WTC11 (cell line): ENCODE measurements at regions not wholly inside any gene's neighbourhood (a gene's known extent, or its start where the extent isn't known, plus 50 kb on each side); places are given as distances from the start of the nearest gene placed in this dataset.

ENCODE experiments used
- ATAC-seq: fragments of 200-7000 bp; cut with Tn5 transposase; 2 replicates; pipeline ENCODE4 v1.10.0; 2021; ENCODE audit warnings: mild to moderate bottlenecking, moderate library complexity
- CTCF ChIA-PET: fragments of 300-600 bp; sonication (Branson Sonifier 250); formaldehyde crosslinking; loops from one replicate; lab custom pipeline; 2021; ENCODE audit warnings: antibody characterized with exemption; lab: Charles Lee
- POLR2A ChIA-PET: fragments of 350-600 bp; sonication (Branson Sonifier 250); formaldehyde crosslinking; loops from one replicate; lab custom pipeline; 2021; ENCODE audit warnings: antibody characterized with exemption; lab: Charles Lee
- DNase-seq: peaks from one replicate; pipeline ENCODE4 v3.0.0; 2021; ENCODE audit warnings: low spot score
- H3K27ac Mint-ChIP-seq: 2 replicates; pipeline ENCODE4 v1.8.0; 2021; ENCODE audit warnings: mixed read lengths
- H3K27me3 Mint-ChIP-seq: 2 replicates; pipeline ENCODE4 v1.8.0; 2021; ENCODE audit warnings: low read depth, mild to moderate bottlenecking, moderate library complexity, mixed read lengths
- H3K36me3 Mint-ChIP-seq: 2 replicates; pipeline ENCODE4 v1.8.0; 2021; ENCODE audit warnings: mixed read lengths
- H3K4me1 Mint-ChIP-seq: 2 replicates; pipeline ENCODE4 v1.8.0; 2022; ENCODE audit warnings: mixed read lengths
- H3K4me3 Mint-ChIP-seq: 2 replicates; pipeline ENCODE4 v1.8.0; 2021; ENCODE audit warnings: mild to moderate bottlenecking, moderate library complexity, mixed read lengths
- H3K9me3 Mint-ChIP-seq: 2 replicates; pipeline ENCODE4 v1.8.0; 2021; ENCODE audit warnings: mixed read lengths
- CREM ChIP-seq: sonication (generic); formaldehyde crosslinking; IDR thresholded peaks from 2 replicates; pipeline ENCODE4 v1.8.1; 2022; ENCODE audit warnings: mild to moderate bottlenecking, missing genetic modification reagents, moderate library complexity
- ESRRA ChIP-seq: sonication (generic); formaldehyde crosslinking; IDR thresholded peaks from 2 replicates; pipeline ENCODE4 v1.8.1; 2022; ENCODE audit warnings: mild to moderate bottlenecking, missing genetic modification reagents, borderline replicate concordance
- ETV6 ChIP-seq: sonication (generic); formaldehyde crosslinking; IDR thresholded peaks from 2 replicates; pipeline ENCODE4 v1.8.1; 2022; ENCODE audit warnings: mild to moderate bottlenecking, missing genetic modification reagents
- GRHL2 ChIP-seq: fragments of 250-450 bp; sonication (Bioruptor Pico); IDR thresholded peaks from 2 replicates; pipeline ENCODE4 v1.8.0; 2022; ENCODE audit warnings: mild to moderate bottlenecking, moderate library complexity; ENCODE audit not compliant: insufficient replicate concordance, severe bottlenecking
- JUN ChIP-seq: sonication (generic); formaldehyde crosslinking; IDR thresholded peaks from 2 replicates; pipeline ENCODE4 v1.8.0; 2023; ENCODE audit warnings: mild to moderate bottlenecking, missing genetic modification reagents
- NR2C2 ChIP-seq: sonication (generic); formaldehyde crosslinking; IDR thresholded peaks from 2 replicates; pipeline ENCODE4 v1.8.0; 2022; ENCODE audit warnings: mild to moderate bottlenecking, missing genetic modification reagents
- RELA ChIP-seq: sonication (generic); formaldehyde crosslinking; IDR thresholded peaks from 2 replicates; pipeline ENCODE4 v1.8.1; 2022; ENCODE audit warnings: missing genetic modification reagents, mild to moderate bottlenecking, borderline replicate concordance
- TCF7 ChIP-seq: sonication (generic); formaldehyde crosslinking; IDR thresholded peaks from 2 replicates; pipeline ENCODE4 v1.8.0; 2022; ENCODE audit warnings: mild to moderate bottlenecking, low read depth, missing genetic modification reagents, moderate library complexity
- ZBTB21 ChIP-seq: sonication (generic); formaldehyde crosslinking; IDR thresholded peaks from 2 replicates; pipeline ENCODE4 v1.8.1; 2023; ENCODE audit warnings: mild to moderate bottlenecking, missing genetic modification reagents, borderline replicate concordance
- ZNF317 ChIP-seq: sonication (generic); formaldehyde crosslinking; IDR thresholded peaks from 2 replicates; pipeline ENCODE4 v1.8.1; 2023; ENCODE audit warnings: low read depth, mild to moderate bottlenecking, moderate library complexity, missing genetic modification reagents, borderline replicate concordance
- ZNF671 ChIP-seq: fragments of 250-450 bp; sonication (Bioruptor Pico); IDR thresholded peaks from 2 replicates; pipeline ENCODE4 v1.8.0; 2021; ENCODE audit warnings: mild to moderate bottlenecking
- TF ChIP-seq, protein P1 (sequence below): fragments of 250-450 bp; sonication (Bioruptor Pico); IDR thresholded peaks from 2 replicates; pipeline ENCODE4 v1.9.0; 2021; ENCODE audit warnings: mild to moderate bottlenecking, borderline replicate concordance
- TF ChIP-seq, protein P2 (sequence below): fragments of 250-450 bp; sonication (Bioruptor Pico); IDR thresholded peaks from 2 replicates; pipeline ENCODE4 v1.9.0; 2021; ENCODE audit warnings: mild to moderate bottlenecking
- TF ChIP-seq, protein P3 (sequence below): sonication (generic); formaldehyde crosslinking; IDR thresholded peaks from 2 replicates; pipeline ENCODE4 v1.8.0; 2022; ENCODE audit warnings: missing genetic modification reagents
- TF ChIP-seq, protein P4 (sequence below): sonication (generic); formaldehyde crosslinking; IDR thresholded peaks from 2 replicates; pipeline ENCODE4 v1.8.1; 2022; ENCODE audit warnings: mild to moderate bottlenecking, missing genetic modification reagents, moderate library complexity, borderline replicate concordance
- TF ChIP-seq, protein P5 (sequence below): fragments of 250-450 bp; sonication (Bioruptor Pico); IDR thresholded peaks from 2 replicates; pipeline ENCODE4 v1.9.0; 2021; ENCODE audit warnings: mild to moderate bottlenecking
- TF ChIP-seq, protein P6 (sequence below): sonication (generic); formaldehyde crosslinking; IDR thresholded peaks from 2 replicates; pipeline ENCODE4 v1.8.0; 2022; ENCODE audit warnings: mild to moderate bottlenecking, missing genetic modification reagents

DNA sequence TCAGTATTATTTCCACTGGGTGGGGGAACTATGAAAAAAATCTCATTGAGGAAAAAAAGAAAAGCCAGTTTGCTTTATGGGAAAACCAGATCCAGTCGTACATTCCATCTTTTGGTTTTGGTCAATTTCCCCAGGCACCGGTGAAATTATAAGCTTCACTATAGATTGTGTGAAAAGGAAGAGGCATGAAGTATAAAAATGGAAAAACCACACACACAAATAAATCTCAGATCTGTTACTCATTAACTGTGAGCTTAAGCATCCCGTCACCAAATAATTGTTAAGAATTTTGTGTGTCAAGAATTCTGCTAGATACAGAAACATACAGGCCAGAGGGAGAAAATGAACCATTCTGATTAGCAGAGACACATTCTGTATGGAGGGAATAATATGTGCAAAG is 405.5 kb upstream of the CELF2 start:
- ChIA-PET POLR2A (no interaction called here), CTCF (no interaction called here)
- Mint-ChIP-seq H3K36me3 (no peaks in the 10 kb centered on the region), H3K4me3 (no peak overlapping the region), H3K9me3 (no peaks in the 10 kb centered on the region), H3K27me3 (no peaks in the 10 kb centered on the region), H3K4me1 (peaks cover 8% of the 10 kb centered on the region), H3K27ac (no peak overlapping the region)
- TF ChIP-seq, protein P1, sequence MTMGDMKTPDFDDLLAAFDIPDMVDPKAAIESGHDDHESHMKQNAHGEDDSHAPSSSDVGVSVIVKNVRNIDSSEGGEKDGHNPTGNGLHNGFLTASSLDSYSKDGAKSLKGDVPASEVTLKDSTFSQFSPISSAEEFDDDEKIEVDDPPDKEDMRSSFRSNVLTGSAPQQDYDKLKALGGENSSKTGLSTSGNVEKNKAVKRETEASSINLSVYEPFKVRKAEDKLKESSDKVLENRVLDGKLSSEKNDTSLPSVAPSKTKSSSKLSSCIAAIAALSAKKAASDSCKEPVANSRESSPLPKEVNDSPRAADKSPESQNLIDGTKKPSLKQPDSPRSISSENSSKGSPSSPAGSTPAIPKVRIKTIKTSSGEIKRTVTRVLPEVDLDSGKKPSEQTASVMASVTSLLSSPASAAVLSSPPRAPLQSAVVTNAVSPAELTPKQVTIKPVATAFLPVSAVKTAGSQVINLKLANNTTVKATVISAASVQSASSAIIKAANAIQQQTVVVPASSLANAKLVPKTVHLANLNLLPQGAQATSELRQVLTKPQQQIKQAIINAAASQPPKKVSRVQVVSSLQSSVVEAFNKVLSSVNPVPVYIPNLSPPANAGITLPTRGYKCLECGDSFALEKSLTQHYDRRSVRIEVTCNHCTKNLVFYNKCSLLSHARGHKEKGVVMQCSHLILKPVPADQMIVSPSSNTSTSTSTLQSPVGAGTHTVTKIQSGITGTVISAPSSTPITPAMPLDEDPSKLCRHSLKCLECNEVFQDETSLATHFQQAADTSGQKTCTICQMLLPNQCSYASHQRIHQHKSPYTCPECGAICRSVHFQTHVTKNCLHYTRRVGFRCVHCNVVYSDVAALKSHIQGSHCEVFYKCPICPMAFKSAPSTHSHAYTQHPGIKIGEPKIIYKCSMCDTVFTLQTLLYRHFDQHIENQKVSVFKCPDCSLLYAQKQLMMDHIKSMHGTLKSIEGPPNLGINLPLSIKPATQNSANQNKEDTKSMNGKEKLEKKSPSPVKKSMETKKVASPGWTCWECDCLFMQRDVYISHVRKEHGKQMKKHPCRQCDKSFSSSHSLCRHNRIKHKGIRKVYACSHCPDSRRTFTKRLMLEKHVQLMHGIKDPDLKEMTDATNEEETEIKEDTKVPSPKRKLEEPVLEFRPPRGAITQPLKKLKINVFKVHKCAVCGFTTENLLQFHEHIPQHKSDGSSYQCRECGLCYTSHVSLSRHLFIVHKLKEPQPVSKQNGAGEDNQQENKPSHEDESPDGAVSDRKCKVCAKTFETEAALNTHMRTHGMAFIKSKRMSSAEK (CRISPR knock-in tag), result no peak
- TF ChIP-seq, protein P2, sequence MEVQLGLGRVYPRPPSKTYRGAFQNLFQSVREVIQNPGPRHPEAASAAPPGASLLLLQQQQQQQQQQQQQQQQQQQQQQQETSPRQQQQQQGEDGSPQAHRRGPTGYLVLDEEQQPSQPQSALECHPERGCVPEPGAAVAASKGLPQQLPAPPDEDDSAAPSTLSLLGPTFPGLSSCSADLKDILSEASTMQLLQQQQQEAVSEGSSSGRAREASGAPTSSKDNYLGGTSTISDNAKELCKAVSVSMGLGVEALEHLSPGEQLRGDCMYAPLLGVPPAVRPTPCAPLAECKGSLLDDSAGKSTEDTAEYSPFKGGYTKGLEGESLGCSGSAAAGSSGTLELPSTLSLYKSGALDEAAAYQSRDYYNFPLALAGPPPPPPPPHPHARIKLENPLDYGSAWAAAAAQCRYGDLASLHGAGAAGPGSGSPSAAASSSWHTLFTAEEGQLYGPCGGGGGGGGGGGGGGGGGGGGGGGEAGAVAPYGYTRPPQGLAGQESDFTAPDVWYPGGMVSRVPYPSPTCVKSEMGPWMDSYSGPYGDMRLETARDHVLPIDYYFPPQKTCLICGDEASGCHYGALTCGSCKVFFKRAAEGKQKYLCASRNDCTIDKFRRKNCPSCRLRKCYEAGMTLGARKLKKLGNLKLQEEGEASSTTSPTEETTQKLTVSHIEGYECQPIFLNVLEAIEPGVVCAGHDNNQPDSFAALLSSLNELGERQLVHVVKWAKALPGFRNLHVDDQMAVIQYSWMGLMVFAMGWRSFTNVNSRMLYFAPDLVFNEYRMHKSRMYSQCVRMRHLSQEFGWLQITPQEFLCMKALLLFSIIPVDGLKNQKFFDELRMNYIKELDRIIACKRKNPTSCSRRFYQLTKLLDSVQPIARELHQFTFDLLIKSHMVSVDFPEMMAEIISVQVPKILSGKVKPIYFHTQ (CRISPR knock-in tag), result no peak
- TF ChIP-seq, protein P3, sequence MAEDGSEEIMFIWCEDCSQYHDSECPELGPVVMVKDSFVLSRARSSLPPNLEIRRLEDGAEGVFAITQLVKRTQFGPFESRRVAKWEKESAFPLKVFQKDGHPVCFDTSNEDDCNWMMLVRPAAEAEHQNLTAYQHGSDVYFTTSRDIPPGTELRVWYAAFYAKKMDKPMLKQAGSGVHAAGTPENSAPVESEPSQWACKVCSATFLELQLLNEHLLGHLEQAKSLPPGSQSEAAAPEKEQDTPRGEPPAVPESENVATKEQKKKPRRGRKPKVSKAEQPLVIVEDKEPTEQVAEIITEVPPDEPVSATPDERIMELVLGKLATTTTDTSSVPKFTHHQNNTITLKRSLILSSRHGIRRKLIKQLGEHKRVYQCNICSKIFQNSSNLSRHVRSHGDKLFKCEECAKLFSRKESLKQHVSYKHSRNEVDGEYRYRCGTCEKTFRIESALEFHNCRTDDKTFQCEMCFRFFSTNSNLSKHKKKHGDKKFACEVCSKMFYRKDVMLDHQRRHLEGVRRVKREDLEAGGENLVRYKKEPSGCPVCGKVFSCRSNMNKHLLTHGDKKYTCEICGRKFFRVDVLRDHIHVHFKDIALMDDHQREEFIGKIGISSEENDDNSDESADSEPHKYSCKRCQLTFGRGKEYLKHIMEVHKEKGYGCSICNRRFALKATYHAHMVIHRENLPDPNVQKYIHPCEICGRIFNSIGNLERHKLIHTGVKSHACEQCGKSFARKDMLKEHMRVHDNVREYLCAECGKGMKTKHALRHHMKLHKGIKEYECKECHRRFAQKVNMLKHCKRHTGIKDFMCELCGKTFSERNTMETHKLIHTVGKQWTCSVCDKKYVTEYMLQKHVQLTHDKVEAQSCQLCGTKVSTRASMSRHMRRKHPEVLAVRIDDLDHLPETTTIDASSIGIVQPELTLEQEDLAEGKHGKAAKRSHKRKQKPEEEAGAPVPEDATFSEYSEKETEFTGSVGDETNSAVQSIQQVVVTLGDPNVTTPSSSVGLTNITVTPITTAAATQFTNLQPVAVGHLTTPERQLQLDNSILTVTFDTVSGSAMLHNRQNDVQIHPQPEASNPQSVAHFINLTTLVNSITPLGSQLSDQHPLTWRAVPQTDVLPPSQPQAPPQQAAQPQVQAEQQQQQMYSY (CRISPR knock-in tag), result no peak
- TF ChIP-seq RELA (CRISPR knock-in tag) (no peak), ETV6 (CRISPR knock-in tag) (no peak), GRHL2 (CRISPR knock-in tag) (no peak), ESRRA (CRISPR knock-in tag) (no peak), JUN (CRISPR knock-in tag) (no peak), ZBTB21 (CRISPR knock-in tag) (no peak), TCF7 (CRISPR knock-in tag) (no peak), CREM (CRISPR knock-in tag) (no peak), ZNF317 (CRISPR knock-in tag) (no peak), ZNF671 (no peak), NR2C2 (no peak)
- TF ChIP-seq, protein P4, sequence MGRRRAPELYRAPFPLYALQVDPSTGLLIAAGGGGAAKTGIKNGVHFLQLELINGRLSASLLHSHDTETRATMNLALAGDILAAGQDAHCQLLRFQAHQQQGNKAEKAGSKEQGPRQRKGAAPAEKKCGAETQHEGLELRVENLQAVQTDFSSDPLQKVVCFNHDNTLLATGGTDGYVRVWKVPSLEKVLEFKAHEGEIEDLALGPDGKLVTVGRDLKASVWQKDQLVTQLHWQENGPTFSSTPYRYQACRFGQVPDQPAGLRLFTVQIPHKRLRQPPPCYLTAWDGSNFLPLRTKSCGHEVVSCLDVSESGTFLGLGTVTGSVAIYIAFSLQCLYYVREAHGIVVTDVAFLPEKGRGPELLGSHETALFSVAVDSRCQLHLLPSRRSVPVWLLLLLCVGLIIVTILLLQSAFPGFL (CRISPR knock-in tag), result no peak
- TF ChIP-seq, protein P5, sequence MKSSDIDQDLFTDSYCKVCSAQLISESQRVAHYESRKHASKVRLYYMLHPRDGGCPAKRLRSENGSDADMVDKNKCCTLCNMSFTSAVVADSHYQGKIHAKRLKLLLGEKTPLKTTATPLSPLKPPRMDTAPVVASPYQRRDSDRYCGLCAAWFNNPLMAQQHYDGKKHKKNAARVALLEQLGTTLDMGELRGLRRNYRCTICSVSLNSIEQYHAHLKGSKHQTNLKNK, result no peak
- TF ChIP-seq, protein P6, sequence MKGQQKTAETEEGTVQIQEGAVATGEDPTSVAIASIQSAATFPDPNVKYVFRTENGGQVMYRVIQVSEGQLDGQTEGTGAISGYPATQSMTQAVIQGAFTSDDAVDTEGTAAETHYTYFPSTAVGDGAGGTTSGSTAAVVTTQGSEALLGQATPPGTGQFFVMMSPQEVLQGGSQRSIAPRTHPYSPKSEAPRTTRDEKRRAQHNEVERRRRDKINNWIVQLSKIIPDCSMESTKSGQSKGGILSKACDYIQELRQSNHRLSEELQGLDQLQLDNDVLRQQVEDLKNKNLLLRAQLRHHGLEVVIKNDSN, result no peak
- DNase-seq (no peak), ATAC-seq (no peak)
